ENCODE measurements at regions not wholly inside any gene's neighbourhood (a gene's known extent, or its start where the extent isn't known, plus 50 kb on each side); places are given as distances from the start of the nearest gene placed in this dataset.

DNA sequence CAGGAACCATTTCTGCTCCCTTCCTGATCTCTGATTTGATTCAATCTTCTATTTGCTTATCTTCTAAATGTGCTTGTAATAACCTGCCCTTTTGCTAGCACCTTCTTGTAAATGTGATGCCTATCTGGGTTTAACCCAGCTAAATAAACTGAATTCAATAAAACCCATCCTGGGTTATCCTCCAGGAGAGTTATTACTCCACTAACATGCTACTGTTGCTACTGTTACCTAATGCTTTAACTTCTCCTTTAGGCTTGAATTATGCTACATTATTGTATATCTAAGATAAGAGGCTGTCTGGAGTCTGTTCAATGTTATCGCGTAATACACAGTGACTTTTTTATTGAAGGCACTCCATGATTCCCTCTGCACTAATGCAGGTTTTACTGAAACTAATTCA is 206.5 kb upstream of the CTAGE1 start:
- ATAC-seq = no peak
- H3K4me1 Mint-ChIP-seq = no peaks in the 10 kb centered on the region
- ChIA-PET CTCF (no interaction called here), POLR2A (no interaction called here)
- no peak for DNase-seq (ENCODE audit: low spot score)
- TF ChIP-seq, protein P1, sequence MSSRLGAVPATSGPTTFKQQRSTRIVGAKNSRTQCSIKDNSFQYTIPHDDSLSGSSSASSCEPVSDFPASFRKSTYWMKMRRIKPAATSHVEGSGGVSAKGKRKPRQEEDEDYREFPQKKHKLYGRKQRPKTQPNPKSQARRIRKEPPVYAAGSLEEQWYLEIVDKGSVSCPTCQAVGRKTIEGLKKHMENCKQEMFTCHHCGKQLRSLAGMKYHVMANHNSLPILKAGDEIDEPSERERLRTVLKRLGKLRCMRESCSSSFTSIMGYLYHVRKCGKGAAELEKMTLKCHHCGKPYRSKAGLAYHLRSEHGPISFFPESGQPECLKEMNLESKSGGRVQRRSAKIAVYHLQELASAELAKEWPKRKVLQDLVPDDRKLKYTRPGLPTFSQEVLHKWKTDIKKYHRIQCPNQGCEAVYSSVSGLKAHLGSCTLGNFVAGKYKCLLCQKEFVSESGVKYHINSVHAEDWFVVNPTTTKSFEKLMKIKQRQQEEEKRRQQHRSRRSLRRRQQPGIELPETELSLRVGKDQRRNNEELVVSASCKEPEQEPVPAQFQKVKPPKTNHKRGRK (CRISPR knock-in tag; IDR thresholded peaks at IDR 0.05; ENCODE audit: borderline replicate concordance) = no peak
- TF ChIP-seq HMGXB4 (CRISPR knock-in tag; IDR thresholded peaks at IDR 0.05) (no peak), OVOL2 (CRISPR knock-in tag; IDR thresholded peaks at IDR 0.05; ENCODE audit: borderline replicate concordance) (no peak), NFYB (CRISPR knock-in tag; conservative IDR thresholded peaks at IDR 0.05; ENCODE audit: low read depth) (no peak), ZBTB43 (CRISPR knock-in tag; IDR thresholded peaks at IDR 0.05) (no peak), MYBL2 (CRISPR knock-in tag; IDR thresholded peaks at IDR 0.05) (no peak), TCF7 (CRISPR knock-in tag; IDR thresholded peaks at IDR 0.05; ENCODE audit: low read depth) (no peak)
- TF ChIP-seq, protein P2, sequence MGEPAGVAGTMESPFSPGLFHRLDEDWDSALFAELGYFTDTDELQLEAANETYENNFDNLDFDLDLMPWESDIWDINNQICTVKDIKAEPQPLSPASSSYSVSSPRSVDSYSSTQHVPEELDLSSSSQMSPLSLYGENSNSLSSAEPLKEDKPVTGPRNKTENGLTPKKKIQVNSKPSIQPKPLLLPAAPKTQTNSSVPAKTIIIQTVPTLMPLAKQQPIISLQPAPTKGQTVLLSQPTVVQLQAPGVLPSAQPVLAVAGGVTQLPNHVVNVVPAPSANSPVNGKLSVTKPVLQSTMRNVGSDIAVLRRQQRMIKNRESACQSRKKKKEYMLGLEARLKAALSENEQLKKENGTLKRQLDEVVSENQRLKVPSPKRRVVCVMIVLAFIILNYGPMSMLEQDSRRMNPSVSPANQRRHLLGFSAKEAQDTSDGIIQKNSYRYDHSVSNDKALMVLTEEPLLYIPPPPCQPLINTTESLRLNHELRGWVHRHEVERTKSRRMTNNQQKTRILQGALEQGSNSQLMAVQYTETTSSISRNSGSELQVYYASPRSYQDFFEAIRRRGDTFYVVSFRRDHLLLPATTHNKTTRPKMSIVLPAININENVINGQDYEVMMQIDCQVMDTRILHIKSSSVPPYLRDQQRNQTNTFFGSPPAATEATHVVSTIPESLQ (CRISPR knock-in tag; IDR thresholded peaks at IDR 0.05) = no peak
- no peak overlapping the region for H3K4me3 Mint-ChIP-seq
- H3K36me3 Mint-ChIP-seq = no peaks in the 10 kb centered on the region
- no peak overlapping the region for H3K27ac Mint-ChIP-seq
- peaks cover 6% of the 10 kb centered on the region; the same call in 1 of the 2 replicates for H3K9me3 Mint-ChIP-seq
- H3K27me3 Mint-ChIP-seq (ENCODE audit: low read depth) = peaks cover 2% of the 10 kb centered on the region

DNA sequence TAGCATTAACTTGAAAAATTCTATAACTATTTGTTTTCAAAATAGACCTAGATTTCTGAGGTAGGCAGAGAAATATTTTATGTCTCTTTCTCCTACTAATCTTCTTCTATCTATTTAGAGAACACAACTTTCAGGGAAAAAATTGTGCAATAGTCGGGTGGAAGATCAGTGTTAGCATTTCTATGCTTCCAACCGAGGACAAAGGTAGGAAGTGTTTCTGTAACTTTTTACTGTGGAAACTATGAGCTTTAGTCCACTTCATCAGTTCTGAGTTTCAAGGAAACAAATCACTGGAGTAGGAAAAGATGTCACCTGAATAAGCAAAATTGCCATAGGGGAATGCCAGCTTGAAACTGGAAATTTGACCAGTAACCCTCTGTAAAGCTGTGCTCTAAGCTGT is 207.7 kb upstream of the CTAGE1 start:
- no peak for DNase-seq (ENCODE audit: low spot score)
- peaks cover 2% of the 10 kb centered on the region for H3K27me3 Mint-ChIP-seq (ENCODE audit: low read depth)
- ATAC-seq = no peak
- no peak for TF ChIP-seq ZNF121 (CRISPR knock-in tag; IDR thresholded peaks at IDR 0.05)
- no peak for TF ChIP-seq ZNF423 (CRISPR knock-in tag; IDR thresholded peaks at IDR 0.05)
- no peak for TF ChIP-seq TCF7 (CRISPR knock-in tag; IDR thresholded peaks at IDR 0.05; ENCODE audit: low read depth)
- TF ChIP-seq NFE2L1 (CRISPR knock-in tag; IDR thresholded peaks at IDR 0.05) = no peak
- TF ChIP-seq, protein P3, sequence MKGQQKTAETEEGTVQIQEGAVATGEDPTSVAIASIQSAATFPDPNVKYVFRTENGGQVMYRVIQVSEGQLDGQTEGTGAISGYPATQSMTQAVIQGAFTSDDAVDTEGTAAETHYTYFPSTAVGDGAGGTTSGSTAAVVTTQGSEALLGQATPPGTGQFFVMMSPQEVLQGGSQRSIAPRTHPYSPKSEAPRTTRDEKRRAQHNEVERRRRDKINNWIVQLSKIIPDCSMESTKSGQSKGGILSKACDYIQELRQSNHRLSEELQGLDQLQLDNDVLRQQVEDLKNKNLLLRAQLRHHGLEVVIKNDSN (CRISPR knock-in tag; IDR thresholded peaks at IDR 0.05) = no peak
- TF ChIP-seq, protein P4, sequence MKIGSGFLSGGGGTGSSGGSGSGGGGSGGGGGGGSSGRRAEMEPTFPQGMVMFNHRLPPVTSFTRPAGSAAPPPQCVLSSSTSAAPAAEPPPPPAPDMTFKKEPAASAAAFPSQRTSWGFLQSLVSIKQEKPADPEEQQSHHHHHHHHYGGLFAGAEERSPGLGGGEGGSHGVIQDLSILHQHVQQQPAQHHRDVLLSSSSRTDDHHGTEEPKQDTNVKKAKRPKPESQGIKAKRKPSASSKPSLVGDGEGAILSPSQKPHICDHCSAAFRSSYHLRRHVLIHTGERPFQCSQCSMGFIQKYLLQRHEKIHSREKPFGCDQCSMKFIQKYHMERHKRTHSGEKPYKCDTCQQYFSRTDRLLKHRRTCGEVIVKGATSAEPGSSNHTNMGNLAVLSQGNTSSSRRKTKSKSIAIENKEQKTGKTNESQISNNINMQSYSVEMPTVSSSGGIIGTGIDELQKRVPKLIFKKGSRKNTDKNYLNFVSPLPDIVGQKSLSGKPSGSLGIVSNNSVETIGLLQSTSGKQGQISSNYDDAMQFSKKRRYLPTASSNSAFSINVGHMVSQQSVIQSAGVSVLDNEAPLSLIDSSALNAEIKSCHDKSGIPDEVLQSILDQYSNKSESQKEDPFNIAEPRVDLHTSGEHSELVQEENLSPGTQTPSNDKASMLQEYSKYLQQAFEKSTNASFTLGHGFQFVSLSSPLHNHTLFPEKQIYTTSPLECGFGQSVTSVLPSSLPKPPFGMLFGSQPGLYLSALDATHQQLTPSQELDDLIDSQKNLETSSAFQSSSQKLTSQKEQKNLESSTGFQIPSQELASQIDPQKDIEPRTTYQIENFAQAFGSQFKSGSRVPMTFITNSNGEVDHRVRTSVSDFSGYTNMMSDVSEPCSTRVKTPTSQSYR (CRISPR knock-in tag; IDR thresholded peaks at IDR 0.05) = no peak
- no peak for TF ChIP-seq ZNF219 (CRISPR knock-in tag; IDR thresholded peaks at IDR 0.05; ENCODE audit: borderline replicate concordance)
- no peak for TF ChIP-seq ESRRA (CRISPR knock-in tag; IDR thresholded peaks at IDR 0.05; ENCODE audit: borderline replicate concordance)
- TF ChIP-seq ERG (CRISPR knock-in tag; IDR thresholded peaks at IDR 0.05) = no peak
- no peak for TF ChIP-seq GRHL2 (CRISPR knock-in tag; IDR thresholded peaks at IDR 0.05; ENCODE audit: insufficient replicate concordance, severe bottlenecking)
- TF ChIP-seq ARID4B (CRISPR knock-in tag; IDR thresholded peaks at IDR 0.05; ENCODE audit: borderline replicate concordance) = no peak
- peaks cover 6% of the 10 kb centered on the region; the same call in 1 of the 2 replicates for H3K9me3 Mint-ChIP-seq
- H3K36me3 Mint-ChIP-seq = no peaks in the 10 kb centered on the region
- CTCF ChIA-PET = no interaction called here
- H3K27ac Mint-ChIP-seq = no peak overlapping the region
- POLR2A ChIA-PET = interaction anchor here (0.6 kb wide), 1 partner anchor 14 kb away, joined by 9 read pairs; no protein-coding TSS in a partner anchor
- no peak overlapping the region for H3K4me3 Mint-ChIP-seq
- H3K4me1 Mint-ChIP-seq = no peaks in the 10 kb centered on the region

Data from WTC11 (cell line).